Caco-2 (cell line): ENCODE measurements at regions not wholly inside any gene's neighbourhood (a gene's known extent, or its start where the extent isn't known, plus 50 kb on each side); places are given as distances from the start of the nearest gene placed in this dataset.
A peak's percentile ranks its signal among the peaks of the same experiment; 100 is the strongest.

ENCODE experiments used
- BruUV-seq: library from RNA; stranded (reverse); fragments of 400-500 nt; replicated peaks from 2 replicates; lab custom pipeline; 2021; lab: Mats Ljungman, UMichigan
- CTCF ChIA-PET: fragments of 300-600 bp; sonication (Branson Sonifier 250); formaldehyde crosslinking; loops from one replicate; lab custom pipeline; 2022; ENCODE audit warnings: antibody characterized with exemption; lab: Charles Lee
- POLR2A ChIA-PET: fragments of 300-600 bp; sonication (Branson Sonifier 250); formaldehyde crosslinking; loops from one replicate; lab custom pipeline; 2022; ENCODE audit warnings: antibody characterized with exemption; lab: Charles Lee
- DNase-seq, 2 experiments: peaks; one replicate each; pipeline versions ENCODE4 v3.0.0 to v3.0.0-alpha.2; 2020 to 2022
- H3K27me3 ChIP-seq: replicated peaks from 2 replicates; pipeline ENCODE4 v1.6.0; 2011; ENCODE audit warnings: low read length; ENCODE audit not compliant: control insufficient read depth, insufficient read depth
- H3K36me3 ChIP-seq: 2 replicates; pipeline ENCODE4 v1.5.1; 2011; ENCODE audit warnings: low read length; ENCODE audit not compliant: control insufficient read depth, insufficient read depth
- H3K4me1 ChIP-seq: fragments of 250-450 bp; sonication (Bioruptor Pico); 2 replicates; pipeline ENCODE4 v1.5.1; 2020; ENCODE audit warnings: mild to moderate bottlenecking
- H3K4me3 ChIP-seq: 2 replicates; pipeline ENCODE4 v1.5.1; 2011; ENCODE audit warnings: low read depth, mild to moderate bottlenecking, control low read depth, low read length
- H3K9me3 ChIP-seq: fragments of 250-450 bp; sonication (Bioruptor Pico); 2 replicates; pipeline ENCODE4 v1.5.1; 2020; ENCODE audit warnings: mild to moderate bottlenecking, moderate library complexity
- H3K27ac Mint-ChIP-seq: one replicate; pipeline ENCODE4 v1.8.0; 2022; ENCODE audit warnings: mixed read lengths; ENCODE audit not compliant: unreplicated experiment
- H3K27me3 Mint-ChIP-seq: one replicate; pipeline ENCODE4 v1.8.0; 2022; ENCODE audit warnings: mixed read lengths; ENCODE audit not compliant: insufficient read depth, unreplicated experiment
- H3K36me3 Mint-ChIP-seq: one replicate; pipeline ENCODE4 v1.8.0; 2022; ENCODE audit warnings: mild to moderate bottlenecking, mixed read lengths; ENCODE audit not compliant: insufficient read depth, unreplicated experiment
- H3K4me1 Mint-ChIP-seq: one replicate; pipeline ENCODE4 v1.8.0; 2022; ENCODE audit warnings: low read depth, mixed read lengths; ENCODE audit not compliant: unreplicated experiment
- H3K4me3 Mint-ChIP-seq: one replicate; pipeline ENCODE4 v1.8.0; 2022; ENCODE audit warnings: mild to moderate bottlenecking, moderate library complexity, mixed read lengths; ENCODE audit not compliant: unreplicated experiment
- H3K9me3 Mint-ChIP-seq: one replicate; pipeline ENCODE4 v1.8.0; 2022; ENCODE audit warnings: mixed read lengths; ENCODE audit not compliant: unreplicated experiment
- CTCF ChIP-seq, 2 experiments: fragments of 200-600 bp in 1 of 2; IDR thresholded peaks; 1 replicate in 1 of 2; 2 replicates in 1 of 2; pipeline versions ENCODE4 v1.5.1 to v1.8.0; 2011 to 2022; ENCODE audit warnings: antibody characterized with exemption in 1 of 2, control low read depth in 1 of 2, inconsistent platforms in 1 of 2, low read depth in 1 of 2, low read length in 1 of 2, mild to moderate bottlenecking in 1 of 2, moderate library complexity in 1 of 2; ENCODE audit not compliant: insufficient read depth in 1 of 2, severe bottlenecking in 1 of 2, unreplicated experiment in 1 of 2
- intact Hi-C: fragments of 100-400 bp; cut with micrococcal nuclease; formaldehyde crosslinking; loops from one replicate; pipeline ENCODE4 v1.10.0; 2022; ENCODE audit not compliant: unreplicated experiment

GRCh38 chr1:14476170-14476955 lies 122.1 kb upstream of the KAZN start:
- ChIA-PET CTCF (no interaction called here), POLR2A (no interaction called here)
- intact Hi-C loops, result no loop called here

GRCh38 chr1:14478120-14478519 lies 120.4 kb upstream of the KAZN start:
- Histone ChIP-seq H3K4me3 (no peak overlapping the region), H3K36me3 (no peaks in the 10 kb centered on the region), H3K9me3 (no peaks in the 10 kb centered on the region), H3K4me1 (peaks cover 7% of the 10 kb centered on the region; the same call in 1 of the 2 replicates), H3K27me3 (no peaks in the 10 kb centered on the region)
- no peak for TF ChIP-seq CTCF (IDR thresholded peaks at IDR 0.05; ENCODE audit: insufficient read depth in 1 of 2, low read depth in 1 of 2, low read length in 1 of 2, severe bottlenecking in 1 of 2, unreplicated experiment in 1 of 2)
- ChIA-PET POLR2A (no interaction called here), CTCF (interaction anchor here (0.7 kb wide), 1 partner anchor 547 kb away, joined by 3 read pairs; no protein-coding TSS in a partner anchor)
- no peak overlapping the region for H3K4me3 Mint-ChIP-seq
- H3K27ac Mint-ChIP-seq, result no peak overlapping the region
- no TSS peak for BruUV-seq
- H3K27me3 Mint-ChIP-seq, result peaks cover 5% of the 10 kb centered on the region
- no peaks in the 10 kb centered on the region for H3K36me3 Mint-ChIP-seq
- peaks cover 10% of the 10 kb centered on the region for H3K9me3 Mint-ChIP-seq
- intact Hi-C loops, result no loop called here
- no peaks in the 10 kb centered on the region for H3K4me1 Mint-ChIP-seq
- DNase-seq, result no peak

More at GRCh38 chr1:14476170-14476955, 122.1 kb upstream of the KAZN start:
- no peak overlapping the region for H3K4me3 Mint-ChIP-seq
- no peaks in the 10 kb centered on the region for H3K4me1 Mint-ChIP-seq
- Histone ChIP-seq H3K4me1 (peaks cover 7% of the 10 kb centered on the region; the same call in 1 of the 2 replicates), H3K27me3 (no peaks in the 10 kb centered on the region), H3K36me3 (no peaks in the 10 kb centered on the region), H3K4me3 (no peak overlapping the region), H3K9me3 (no peaks in the 10 kb centered on the region)
- no peak for DNase-seq
- BruUV-seq, result no TSS peak
- H3K36me3 Mint-ChIP-seq, result no peaks in the 10 kb centered on the region
- TF ChIP-seq CTCF (IDR thresholded peaks at IDR 0.05; ENCODE audit: insufficient read depth in 1 of 2, low read depth in 1 of 2, low read length in 1 of 2, severe bottlenecking in 1 of 2, unreplicated experiment in 1 of 2), result no peak
- H3K27me3 Mint-ChIP-seq, result peaks cover 5% of the 10 kb centered on the region
- H3K9me3 Mint-ChIP-seq, result peaks cover 10% of the 10 kb centered on the region
- H3K27ac Mint-ChIP-seq, result no peak overlapping the region

GRCh38 chr1:14479865-14480264 lies 118.6 kb upstream of the KAZN start:
- H3K4me1 ChIP-seq, result peaks cover 7% of the 10 kb centered on the region; the same call in 1 of the 2 replicates
- H3K36me3 Mint-ChIP-seq, result no peaks in the 10 kb centered on the region
- no peak for TF ChIP-seq CTCF (IDR thresholded peaks at IDR 0.05; ENCODE audit: insufficient read depth in 1 of 2, low read depth in 1 of 2, low read length in 1 of 2, severe bottlenecking in 1 of 2, unreplicated experiment in 1 of 2)
- H3K9me3 ChIP-seq, result no peaks in the 10 kb centered on the region
- no TSS peak for BruUV-seq
- DNase-seq, result peak; percentile 8 to 36
- no peak overlapping the region for H3K27ac Mint-ChIP-seq
- ChIA-PET CTCF (no interaction called here), POLR2A (no interaction called here)
- H3K36me3 ChIP-seq, result no peaks in the 10 kb centered on the region
- H3K4me1 Mint-ChIP-seq, result no peaks in the 10 kb centered on the region
- H3K27me3 ChIP-seq, result no peaks in the 10 kb centered on the region
- peaks cover 4% of the 10 kb centered on the region for H3K9me3 Mint-ChIP-seq
- no peak overlapping the region for H3K4me3 ChIP-seq
- H3K27me3 Mint-ChIP-seq, result peaks cover 2% of the 10 kb centered on the region
- intact Hi-C loops, result no loop called here
- H3K4me3 Mint-ChIP-seq, result no peak overlapping the region
